GM12874 (cell line): ENCODE measurements at regions not wholly inside any gene's neighbourhood (a gene's known extent, or its start where the extent isn't known, plus 50 kb on each side); places are given as distances from the start of the nearest gene placed in this dataset.
A peak's percentile ranks its signal among the peaks of the same experiment; 100 is the strongest.

ENCODE experiments used
- CTCF ChIP-seq: IDR thresholded peaks from 2 replicates; pipeline ENCODE4 v1.5.1; 2011; ENCODE audit warnings: low read depth, mild to moderate bottlenecking, control low read depth, low read length, moderate library complexity; ENCODE audit not compliant: insufficient read depth

GRCh38 chr14:25140411-25140810 lies 90.5 kb upstream of the STXBP6 start:
- TF ChIP-seq CTCF, result no peak

GRCh38 chr14:25136811-25137210 lies 86.9 kb upstream of the STXBP6 start:
- no peak for TF ChIP-seq CTCF

- no peak for TF ChIP-seq CTCF
Observed at GRCh38 chr14:25134184-25134583, 84.2 kb upstream of the STXBP6 start.

GRCh38 chr14:25132732-25133422 lies 82.9 kb upstream of the STXBP6 start:
- peak; percentile 83 for TF ChIP-seq CTCF

GRCh38 chr14:25132094-25132493 lies 82.1 kb upstream of the STXBP6 start:
- TF ChIP-seq CTCF, result no peak

- TF ChIP-seq CTCF, result no peak
Observed at GRCh38 chr14:25122843-25123242, 72.9 kb upstream of the STXBP6 start.

- TF ChIP-seq CTCF, result no peak
Observed at GRCh38 chr14:25122211-25122610, 72.3 kb upstream of the STXBP6 start.
